GM12892 (cell line): ENCODE measurements at regions not wholly inside any gene's neighbourhood (a gene's known extent, or its start where the extent isn't known, plus 50 kb on each side); places are given as distances from the start of the nearest gene placed in this dataset.

Source experiments
- DNase-seq: peaks from one replicate; pipeline ENCODE4 v3.0.0; 2011; ENCODE audit not compliant: insufficient read length
- FAIRE-seq: peaks from 2 replicates; lab custom pipeline; 2011; peaks lifted over from hg19 to GRCh38; lab: Jason Lieb, UNC
- POLR2A ChIP-seq: IDR thresholded peaks from 2 replicates; pipeline ENCODE4 v1.6.1; 2011; ENCODE audit warnings: low read depth, low read length, control low read depth
- POLR2AphosphoS5 ChIP-seq: IDR thresholded peaks from 2 replicates; pipeline ENCODE4 v1.6.1; 2011; ENCODE audit warnings: low read depth, low read length, control low read depth
- TAF1 ChIP-seq: IDR thresholded peaks from 2 replicates; pipeline ENCODE4 v1.6.1; 2011; ENCODE audit warnings: low read depth, mild to moderate bottlenecking, control low read depth, low read length, borderline replicate concordance

GRCh38 chr9:11023201-11023600 is 410.4 kb upstream of the PTPRD start:
- DNase-seq (no peak), FAIRE-seq (no peak)
- TF ChIP-seq POLR2A (no peak), POLR2AphosphoS5 (no peak), TAF1 (no peak)

- DNase-seq, result no peak
- no peak for TF ChIP-seq POLR2AphosphoS5
- TF ChIP-seq POLR2A, result no peak
- no peak for TF ChIP-seq TAF1
- no peak for FAIRE-seq
Observed at GRCh38 chr9:11025775-11026174, 413.0 kb upstream of the PTPRD start.

GRCh38 chr9:11038366-11038765 is 425.6 kb upstream of the PTPRD start:
- TF ChIP-seq POLR2A, result no peak
- no peak for TF ChIP-seq POLR2AphosphoS5
- TF ChIP-seq TAF1, result no peak
- no peak for FAIRE-seq
- DNase-seq, result no peak

GRCh38 chr9:11039006-11039405 is 426.2 kb upstream of the PTPRD start:
- TF ChIP-seq POLR2A, result no peak
- TF ChIP-seq TAF1, result no peak
- TF ChIP-seq POLR2AphosphoS5, result no peak
- no peak for DNase-seq
- no peak for FAIRE-seq

- no peak for TF ChIP-seq TAF1
- TF ChIP-seq POLR2AphosphoS5, result no peak
- TF ChIP-seq POLR2A, result no peak
- DNase-seq, result no peak
- FAIRE-seq, result no peak
Observed at GRCh38 chr9:11045589-11045988, 432.8 kb upstream of the PTPRD start.

- DNase-seq (no peak), FAIRE-seq (no peak)
Observed at GRCh38 chr9:11063263-11063662, 450.5 kb upstream of the PTPRD start.

GRCh38 chr9:11064909-11065308 is 452.1 kb upstream of the PTPRD start:
- no peak for FAIRE-seq
- TF ChIP-seq TAF1, result no peak
- no peak for DNase-seq

More at GRCh38 chr9:11063263-11063662, 450.5 kb upstream of the PTPRD start:
- TF ChIP-seq TAF1, result no peak
- no peak for TF ChIP-seq POLR2AphosphoS5
- no peak for TF ChIP-seq POLR2A

GRCh38 chr9:11072176-11072575 is 459.4 kb upstream of the PTPRD start:
- FAIRE-seq (no peak), DNase-seq (no peak)
- TF ChIP-seq TAF1, result no peak
- no peak for TF ChIP-seq POLR2AphosphoS5
- no peak for TF ChIP-seq POLR2A

- FAIRE-seq (no peak), DNase-seq (no peak)
- TF ChIP-seq POLR2A (no peak), TAF1 (no peak), POLR2AphosphoS5 (no peak)
Observed at GRCh38 chr9:11086561-11086960, 473.8 kb upstream of the PTPRD start.

GRCh38 chr9:11088821-11089374 is 476.1 kb upstream of the PTPRD start:
- DNase-seq, result no peak
- no peak for FAIRE-seq
- no peak for TF ChIP-seq POLR2AphosphoS5
- TF ChIP-seq POLR2A, result no peak
- no peak for TF ChIP-seq TAF1

- no peak for TF ChIP-seq POLR2A
- no peak for TF ChIP-seq POLR2AphosphoS5
- no peak for TF ChIP-seq TAF1
- DNase-seq (no peak), FAIRE-seq (no peak)
Observed at GRCh38 chr9:11092974-11093373, 480.2 kb upstream of the PTPRD start.

GRCh38 chr9:11097020-11097419 is 484.2 kb upstream of the PTPRD start:
- FAIRE-seq (no peak), DNase-seq (no peak)
- TF ChIP-seq POLR2A (no peak), POLR2AphosphoS5 (no peak), TAF1 (no peak)

GRCh38 chr9:11103525-11103924 is 490.7 kb upstream of the PTPRD start:
- no peak for TF ChIP-seq POLR2A
- TF ChIP-seq POLR2AphosphoS5, result no peak
- TF ChIP-seq TAF1, result no peak
- no peak for FAIRE-seq
- no peak for DNase-seq
